WTC11 (cell line): ENCODE measurements at regions not wholly inside any gene's neighbourhood (a gene's known extent, or its start where the extent isn't known, plus 50 kb on each side); places are given as distances from the start of the nearest gene placed in this dataset.

ENCODE experiments used
- ATAC-seq: fragments of 200-7000 bp; cut with Tn5 transposase; 2 replicates; pipeline ENCODE4 v1.10.0; 2021; ENCODE audit warnings: mild to moderate bottlenecking, moderate library complexity
- CTCF ChIA-PET: fragments of 300-600 bp; sonication (Branson Sonifier 250); formaldehyde crosslinking; loops from one replicate; lab custom pipeline; 2021; ENCODE audit warnings: antibody characterized with exemption; lab: Charles Lee
- POLR2A ChIA-PET: fragments of 350-600 bp; sonication (Branson Sonifier 250); formaldehyde crosslinking; loops from one replicate; lab custom pipeline; 2021; ENCODE audit warnings: antibody characterized with exemption; lab: Charles Lee
- DNase-seq: peaks from one replicate; pipeline ENCODE4 v3.0.0; 2021; ENCODE audit warnings: low spot score
- H3K27ac Mint-ChIP-seq: 2 replicates; pipeline ENCODE4 v1.8.0; 2021; ENCODE audit warnings: mixed read lengths
- H3K27me3 Mint-ChIP-seq: 2 replicates; pipeline ENCODE4 v1.8.0; 2021; ENCODE audit warnings: low read depth, mild to moderate bottlenecking, moderate library complexity, mixed read lengths
- H3K36me3 Mint-ChIP-seq: 2 replicates; pipeline ENCODE4 v1.8.0; 2021; ENCODE audit warnings: mixed read lengths
- H3K4me1 Mint-ChIP-seq: 2 replicates; pipeline ENCODE4 v1.8.0; 2022; ENCODE audit warnings: mixed read lengths
- H3K4me3 Mint-ChIP-seq: 2 replicates; pipeline ENCODE4 v1.8.0; 2021; ENCODE audit warnings: mild to moderate bottlenecking, moderate library complexity, mixed read lengths
- H3K9me3 Mint-ChIP-seq: 2 replicates; pipeline ENCODE4 v1.8.0; 2021; ENCODE audit warnings: mixed read lengths
- AFF4 ChIP-seq: sonication (generic); formaldehyde crosslinking; IDR thresholded peaks from 2 replicates; pipeline ENCODE4 v1.8.1; 2023; ENCODE audit warnings: mild to moderate bottlenecking, missing genetic modification reagents, borderline replicate concordance
- ATF1 ChIP-seq: sonication (generic); formaldehyde crosslinking; IDR thresholded peaks from 2 replicates; pipeline ENCODE4 v1.8.1; 2023; ENCODE audit warnings: mild to moderate bottlenecking, moderate library complexity, missing genetic modification reagents
- E2F4 ChIP-seq: sonication (generic); formaldehyde crosslinking; IDR thresholded peaks from 2 replicates; pipeline ENCODE4 v1.8.1; 2022; ENCODE audit warnings: low read depth, mild to moderate bottlenecking, moderate library complexity, missing genetic modification reagents, borderline replicate concordance
- ERG ChIP-seq: fragments of 250-450 bp; sonication (Bioruptor Pico); IDR thresholded peaks from 2 replicates; pipeline ENCODE4 v1.8.0; 2021; ENCODE audit warnings: mild to moderate bottlenecking
- ETV6 ChIP-seq: sonication (generic); formaldehyde crosslinking; IDR thresholded peaks from 2 replicates; pipeline ENCODE4 v1.8.1; 2022; ENCODE audit warnings: mild to moderate bottlenecking, missing genetic modification reagents
- GRHL2 ChIP-seq: fragments of 250-450 bp; sonication (Bioruptor Pico); IDR thresholded peaks from 2 replicates; pipeline ENCODE4 v1.8.0; 2022; ENCODE audit warnings: mild to moderate bottlenecking, moderate library complexity; ENCODE audit not compliant: insufficient replicate concordance, severe bottlenecking
- MXD4 ChIP-seq: fragments of 250-450 bp; sonication (Bioruptor Pico); IDR thresholded peaks from 2 replicates; pipeline ENCODE4 v1.8.0; 2021; ENCODE audit warnings: mild to moderate bottlenecking, moderate library complexity, borderline replicate concordance
- NFATC4 ChIP-seq: fragments of 250-450 bp; sonication (Bioruptor Pico); IDR thresholded peaks from 2 replicates; pipeline ENCODE4 v1.9.0; 2021; ENCODE audit warnings: mild to moderate bottlenecking
- NFYB ChIP-seq: sonication (generic); formaldehyde crosslinking; conservative IDR thresholded peaks from 2 replicates; pipeline ENCODE4 v1.8.0; 2022; ENCODE audit warnings: low read depth, missing genetic modification reagents
- NR2C2 ChIP-seq: sonication (generic); formaldehyde crosslinking; IDR thresholded peaks from 2 replicates; pipeline ENCODE4 v1.8.0; 2022; ENCODE audit warnings: mild to moderate bottlenecking, missing genetic modification reagents
- SP1 ChIP-seq: sonication (generic); formaldehyde crosslinking; conservative IDR thresholded peaks from 2 replicates; pipeline ENCODE4 v1.8.1; 2022; ENCODE audit warnings: missing genetic modification reagents
- TCF7 ChIP-seq: sonication (generic); formaldehyde crosslinking; IDR thresholded peaks from 2 replicates; pipeline ENCODE4 v1.8.0; 2022; ENCODE audit warnings: mild to moderate bottlenecking, low read depth, missing genetic modification reagents, moderate library complexity
- TEAD1 ChIP-seq: sonication (generic); formaldehyde crosslinking; IDR thresholded peaks from 2 replicates; pipeline ENCODE4 v1.8.0; 2022; ENCODE audit warnings: mild to moderate bottlenecking, missing genetic modification reagents
- TP53 ChIP-seq: sonication (generic); formaldehyde crosslinking; IDR thresholded peaks from 2 replicates; pipeline ENCODE4 v1.8.1; 2023; ENCODE audit warnings: mild to moderate bottlenecking, missing genetic modification reagents
- ZBTB43 ChIP-seq: sonication (generic); formaldehyde crosslinking; IDR thresholded peaks from 2 replicates; pipeline ENCODE4 v1.8.1; 2023; ENCODE audit warnings: mild to moderate bottlenecking, missing genetic modification reagents
- ZNF532 ChIP-seq: fragments of 250-450 bp; sonication (Bioruptor Pico); IDR thresholded peaks from 2 replicates; pipeline ENCODE4 v1.9.0; 2021; ENCODE audit warnings: mild to moderate bottlenecking, borderline replicate concordance
- ZNF671 ChIP-seq: fragments of 250-450 bp; sonication (Bioruptor Pico); IDR thresholded peaks from 2 replicates; pipeline ENCODE4 v1.8.0; 2021; ENCODE audit warnings: mild to moderate bottlenecking

- H3K27me3 Mint-ChIP-seq = no peaks in the 10 kb centered on the region
- POLR2A ChIA-PET = no interaction called here
- peak; percentile 57; the same call in 1 of the 2 replicates for TF ChIP-seq ZBTB43
- TF ChIP-seq ZNF532 (CRISPR knock-in tag) = no peak
- TF ChIP-seq TP53 (CRISPR knock-in tag) = no peak
- TF ChIP-seq ZNF671 (CRISPR knock-in tag) = no peak
- TF ChIP-seq NFYB (CRISPR knock-in tag) = no peak
- TF ChIP-seq, all 79 proteins: peak for 1
- Mint-ChIP-seq H3K27ac (no peak overlapping the region), H3K9me3 (peaks cover 3% of the 10 kb centered on the region; the same call in 1 of the 2 replicates), H3K4me3 (no peak overlapping the region), H3K4me1 (peaks cover 5% of the 10 kb centered on the region), H3K36me3 (no peaks in the 10 kb centered on the region)
- CTCF ChIA-PET = interaction anchor here (0.8 to 3.2 kb wide), 3 partner anchors 10 to 141 kb away, joined by 4 to 15 read pairs (median 4); no protein-coding TSS in a partner anchor
- peak; percentile 52; the same call in 1 of the 2 replicates for ATAC-seq
- no peak for DNase-seq
Measured at GRCh38 chr21:39012326-39013230, 170.7 kb downstream of the PSMG1 start.

GRCh38 chr21:39011911-39012310 lies 171.3 kb downstream of the PSMG1 start:
- Mint-ChIP-seq H3K4me1 (peaks cover 12% of the 10 kb centered on the region), H3K4me3 (no peak overlapping the region), H3K36me3 (no peaks in the 10 kb centered on the region), H3K27ac (no peak overlapping the region), H3K27me3 (no peaks in the 10 kb centered on the region), H3K9me3 (peaks cover 3% of the 10 kb centered on the region; the same call in 1 of the 2 replicates)
- ChIA-PET CTCF (interaction anchor here (0.8 to 3.2 kb wide), 3 partner anchors 11 to 141 kb away, joined by 4 to 15 read pairs (median 4); no protein-coding TSS in a partner anchor), POLR2A (interaction anchor here (0.8 kb wide), 1 partner anchor 288 kb away, joined by 3 read pairs; no protein-coding TSS in a partner anchor)
- DNase-seq (no peak), ATAC-seq (no peak)
- TF ChIP-seq TEAD1 (CRISPR knock-in tag) (no peak), E2F4 (CRISPR knock-in tag) (no peak), TCF7 (CRISPR knock-in tag) (no peak), GRHL2 (CRISPR knock-in tag) (no peak), SP1 (no peak), NFYB (CRISPR knock-in tag) (no peak), ATF1 (CRISPR knock-in tag) (no peak), ETV6 (CRISPR knock-in tag) (no peak), MXD4 (CRISPR knock-in tag) (no peak), NR2C2 (CRISPR knock-in tag) (no peak), NFATC4 (CRISPR knock-in tag) (no peak), AFF4 (CRISPR knock-in tag) (no peak), ERG (CRISPR knock-in tag) (no peak)
